PC-3 (cell line): ENCODE measurements at regions not wholly inside any gene's neighbourhood (a gene's known extent, or its start where the extent isn't known, plus 50 kb on each side); places are given as distances from the start of the nearest gene placed in this dataset.

Experiments
- CTCF ChIP-seq: fragments of 300-600 bp; sonication (generic); conservative IDR thresholded peaks from 2 replicates; pipeline ENCODE4 v1.5.1; 2017; ENCODE audit warnings: antibody characterized with exemption, low read depth, mild to moderate bottlenecking, low read length
- EZH2 ChIP-seq: fragments of 300-600 bp; sonication (generic); IDR thresholded peaks from one replicate; pipeline ENCODE4 v1.6.1; 2017; ENCODE audit warnings: antibody characterized with exemption, mild to moderate bottlenecking, low read length; ENCODE audit not compliant: unreplicated experiment
- EZH2phosphoT487 ChIP-seq: fragments of 300-600 bp; sonication (generic); IDR thresholded peaks from 2 replicates; pipeline ENCODE4 v1.6.1; 2018; ENCODE audit warnings: mild to moderate bottlenecking, antibody characterized with exemption, low read length, borderline replicate concordance

GRCh38 chr5:73317523-73317922 is 131.1 kb downstream of the FOXD1 start:
- TF ChIP-seq CTCF (no peak), EZH2 (no peak), EZH2phosphoT487 (no peak)
